ENCODE measurements at regions not wholly inside any gene's neighbourhood (a gene's known extent, or its start where the extent isn't known, plus 50 kb on each side); places are given as distances from the start of the nearest gene placed in this dataset.

DNA sequence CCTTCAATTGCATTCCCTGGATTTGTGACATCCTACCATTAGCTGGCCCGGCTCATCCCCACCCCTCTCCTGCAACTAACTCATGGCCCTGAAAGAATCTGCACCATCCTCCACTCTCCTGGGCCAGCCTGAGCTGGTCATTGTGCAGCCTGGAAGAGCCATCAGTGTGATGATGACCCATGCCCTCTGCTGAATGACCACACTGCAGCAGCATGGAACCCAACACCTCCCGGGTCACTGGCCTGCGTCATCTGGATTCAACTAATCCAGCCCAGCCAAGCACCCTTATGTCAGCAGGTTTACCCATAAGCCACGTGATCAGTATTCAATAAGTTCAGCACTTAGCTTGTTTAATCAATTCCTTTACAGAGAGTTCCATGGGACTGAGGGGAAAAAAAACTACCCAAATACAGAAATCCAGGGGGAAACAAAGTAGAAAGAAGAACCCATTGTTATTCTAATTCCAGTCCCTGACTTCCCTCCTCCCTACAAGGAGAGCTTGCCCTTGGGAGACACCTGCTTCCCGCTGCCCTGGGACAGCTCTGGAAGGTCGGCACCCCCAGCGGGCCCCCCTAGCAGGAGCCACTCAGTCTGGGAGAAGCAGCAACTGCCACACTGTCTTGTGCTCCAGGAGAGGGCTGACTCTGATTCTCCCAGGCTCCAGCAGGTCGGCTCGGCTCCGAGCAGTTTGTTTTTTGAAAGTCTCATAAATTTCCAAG, 309.1 kb upstream of the TLE3 start:
- H3K23me2 ChIP-seq (ENCODE audit: insufficient read length, low read depth, low read length, poor library complexity, severe bottlenecking) = no peaks in the 10 kb centered on the region
- peaks cover 7% of the 10 kb centered on the region; the same call in 1 of the 2 replicates for H3K27me3 Mint-ChIP-seq (ENCODE audit: low read depth)
- no peak overlapping the region for H3T11ph ChIP-seq (ENCODE audit: low read length)
- peaks cover 32 to 41% of the 10 kb centered on the region in 2 experiments for H3K4me1 Mint-ChIP-seq
- H3K79me1 ChIP-seq (ENCODE audit: insufficient read depth, low read depth, low read length, poor library complexity, severe bottlenecking) = no peaks in the 10 kb centered on the region
- no peak for DNase-seq
- no peak overlapping the region for H4K5ac ChIP-seq (ENCODE audit: insufficient read length, low read depth, low read length)
- no peaks in the 10 kb centered on the region for H4K20me1 ChIP-seq (ENCODE audit: control insufficient read depth, insufficient read depth, insufficient read length)
- H3K9me3 ChIP-seq (ENCODE audit: control insufficient read depth, low read depth, low read length) = peaks cover 7% of the 10 kb centered on the region
- H3K4me2 ChIP-seq (ENCODE audit: insufficient read depth, insufficient read length, low read length) = no peak overlapping the region
- no peak overlapping the region for H3K14ac ChIP-seq (ENCODE audit: insufficient read depth, low read length)
- H3K4me3 Mint-ChIP-seq = peak overlapping the region in 1 of 2 experiments; percentile 25; a peak in 1 of 5 replicates
- no peak overlapping the region for H3K23ac ChIP-seq (ENCODE audit: insufficient read length, low read depth, low read length)
- no peak overlapping the region for H3K4ac ChIP-seq (ENCODE audit: low read depth, low read length)
- no peak overlapping the region for H3K27ac ChIP-seq (ENCODE audit: insufficient read length, low read depth, low read length)
- H3K79me2 ChIP-seq (ENCODE audit: insufficient read depth, low read length) = no peaks in the 10 kb centered on the region; the same call in 1 of the 2 replicates
- H3K9ac ChIP-seq (ENCODE audit: extremely low read depth, insufficient read length, low read length) = no peak overlapping the region
- H2BK120ac ChIP-seq (ENCODE audit: low read depth, low read length, poor library complexity, severe bottlenecking) = no peak overlapping the region
- H3K27me3 ChIP-seq (ENCODE audit: insufficient read depth, low read length) = no peaks in the 10 kb centered on the region
- no peak overlapping the region for H3K18ac ChIP-seq (ENCODE audit: insufficient read length, low read depth, low read length)
- peak overlapping the region in 1 of 3 experiments; percentile 73; a peak in 3 of 7 replicates for H3K27ac Mint-ChIP-seq
- no peak overlapping the region for H4K8ac ChIP-seq (replicated peaks; ENCODE audit: insufficient read length, low read depth, low read length)
- no peak overlapping the region for H4K91ac ChIP-seq (ENCODE audit: insufficient read length, low read depth, low read length)
- no peak overlapping the region for H2BK5ac ChIP-seq (ENCODE audit: insufficient read length, low read length)
- no peak overlapping the region for H2BK20ac ChIP-seq (ENCODE audit: low read depth, low read length, poor library complexity, severe bottlenecking)
- TF ChIP-seq CTCF (conservative IDR thresholded peaks at IDR 0.05) = no peak
- no peak overlapping the region for H2AFZ ChIP-seq (ENCODE audit: low read length)
- H2AK5ac ChIP-seq (ENCODE audit: insufficient read length, low read length) = no peak overlapping the region
- H3K36me3 Mint-ChIP-seq (ENCODE audit: insufficient read depth in 1 of 3, low read depth in 3 of 3) = peaks cover 8 to 20% (median 10%) of the 10 kb centered on the region in 3 experiments
- no CpG with 5 or more reads among the region's 10 CpGs for WGBS (ENCODE audit: extremely low coverage, insufficient read length, low lambda C conversion rate)
- no peak overlapping the region for H2BK15ac ChIP-seq (ENCODE audit: low read depth, low read length)
- no peak overlapping the region for H3K56ac ChIP-seq (ENCODE audit: insufficient read length, low read depth, low read length)
- H3K4me1 ChIP-seq (ENCODE audit: insufficient read depth, low read length) = no peaks in the 10 kb centered on the region
- peaks cover 8 to 17% of the 10 kb centered on the region in 2 experiments for H3K9me3 Mint-ChIP-seq
- no peak overlapping the region for H2BK12ac ChIP-seq (ENCODE audit: insufficient read length, low read depth, low read length)
